ENCODE measurements at regions not wholly inside any gene's neighbourhood (a gene's known extent, or its start where the extent isn't known, plus 50 kb on each side); places are given as distances from the start of the nearest gene placed in this dataset.

GRCh38 chr12:42744539-42745182, 155.1 kb upstream of the PRICKLE1 start:
- TF ChIP-seq CTCF (IDR thresholded peaks at IDR 0.05), result no peak
- no peak for TF ChIP-seq NR3C1 (CRISPR knock-in tag; conservative IDR thresholded peaks at IDR 0.05; ENCODE audit: low read depth)
- TF ChIP-seq NFYB (CRISPR knock-in tag; conservative IDR thresholded peaks at IDR 0.05; ENCODE audit: low read depth), result no peak
- TF ChIP-seq ZNF423 (CRISPR knock-in tag; IDR thresholded peaks at IDR 0.05), result no peak
- TF ChIP-seq MAX (CRISPR knock-in tag; IDR thresholded peaks at IDR 0.05), result no peak
- TF ChIP-seq ATF6 (CRISPR knock-in tag; IDR thresholded peaks at IDR 0.05), result no peak
- TF ChIP-seq ATF2 (CRISPR knock-in tag; IDR thresholded peaks at IDR 0.05; ENCODE audit: borderline replicate concordance, low read depth), result no peak
- TF ChIP-seq USF2 (CRISPR knock-in tag; IDR thresholded peaks at IDR 0.05), result no peak

All from WTC11 (cell line).